ENCODE measurements at regions not wholly inside any gene's neighbourhood (a gene's known extent, or its start where the extent isn't known, plus 50 kb on each side); places are given as distances from the start of the nearest gene placed in this dataset.

- TF ChIP-seq REST (IDR thresholded peaks at IDR 0.05; ENCODE audit: unreplicated experiment) (no peak), CTCF (conservative IDR thresholded peaks at IDR 0.05; ENCODE audit: low read depth in 2 of 2) (no peak), ZNF114 (CRISPR knock-in tag; IDR thresholded peaks at IDR 0.05) (no peak), STAT1 (IDR thresholded peaks at IDR 0.05; ENCODE audit: unreplicated experiment) (no peak), ETS1 (IDR thresholded peaks at IDR 0.05) (no peak), EZH2 (IDR thresholded peaks at IDR 0.05; ENCODE audit: low read depth, unreplicated experiment) (no peak), EZH2phosphoT487 (IDR thresholded peaks at IDR 0.05; ENCODE audit: unreplicated experiment) (no peak), CREB1 (CRISPR knock-in tag; IDR thresholded peaks at IDR 0.05; ENCODE audit: low read depth) (no peak), POLR2AphosphoS5 (IDR thresholded peaks at IDR 0.05; ENCODE audit: low read depth) (no peak), JUNB (IDR thresholded peaks at IDR 0.05; ENCODE audit: unreplicated experiment) (no peak)
These were observed 225.0 kb upstream of the PROK2 start for GRCh38 chr3:72009851-72010443.
